Calu3 (cell line): ENCODE measurements at regions not wholly inside any gene's neighbourhood (a gene's known extent, or its start where the extent isn't known, plus 50 kb on each side); places are given as distances from the start of the nearest gene placed in this dataset.

Experiments
- BruUV-seq: library from RNA; stranded (reverse); fragments of 400-500 nt; replicated peaks from 2 replicates; lab custom pipeline; 2021; lab: Mats Ljungman, UMichigan
- CTCF ChIA-PET: fragments of 300-600 bp; sonication (Branson Sonifier 250); formaldehyde crosslinking; loops from one replicate; lab custom pipeline; 2022; ENCODE audit warnings: antibody characterized with exemption; lab: Charles Lee
- DNase-seq: peaks from one replicate; pipeline ENCODE4 v3.0.0; 2022
- H3K27ac Mint-ChIP-seq: one replicate; pipeline ENCODE4 v1.8.0; 2022; ENCODE audit warnings: mixed read lengths; ENCODE audit not compliant: unreplicated experiment
- H3K27me3 Mint-ChIP-seq: one replicate; pipeline ENCODE4 v1.8.0; 2022; ENCODE audit warnings: mixed read lengths; ENCODE audit not compliant: unreplicated experiment
- H3K36me3 Mint-ChIP-seq: one replicate; pipeline ENCODE4 v1.8.0; 2022; ENCODE audit warnings: mild to moderate bottlenecking, moderate library complexity, mixed read lengths; ENCODE audit not compliant: insufficient read depth, unreplicated experiment
- H3K4me1 Mint-ChIP-seq: one replicate; pipeline ENCODE4 v1.8.0; 2022; ENCODE audit warnings: mild to moderate bottlenecking, low read depth, mixed read lengths; ENCODE audit not compliant: unreplicated experiment
- H3K4me3 Mint-ChIP-seq: one replicate; pipeline ENCODE4 v1.8.0; 2022; ENCODE audit warnings: mild to moderate bottlenecking, low read depth, moderate library complexity, mixed read lengths; ENCODE audit not compliant: unreplicated experiment
- H3K9me3 Mint-ChIP-seq: one replicate; pipeline ENCODE4 v1.8.0; 2022; ENCODE audit warnings: low read depth, mixed read lengths; ENCODE audit not compliant: unreplicated experiment
- intact Hi-C: fragments of 100-400 bp; cut with micrococcal nuclease; formaldehyde crosslinking; loops from one replicate; pipeline ENCODE4 v1.10.0; 2022; ENCODE audit not compliant: unreplicated experiment
- TF ChIP-seq, protein P1 (sequence below): fragments of 200-600 bp; IDR thresholded peaks from one replicate; pipeline ENCODE4 v1.8.0; 2022; ENCODE audit warnings: antibody characterized with exemption; ENCODE audit not compliant: unreplicated experiment

DNA sequence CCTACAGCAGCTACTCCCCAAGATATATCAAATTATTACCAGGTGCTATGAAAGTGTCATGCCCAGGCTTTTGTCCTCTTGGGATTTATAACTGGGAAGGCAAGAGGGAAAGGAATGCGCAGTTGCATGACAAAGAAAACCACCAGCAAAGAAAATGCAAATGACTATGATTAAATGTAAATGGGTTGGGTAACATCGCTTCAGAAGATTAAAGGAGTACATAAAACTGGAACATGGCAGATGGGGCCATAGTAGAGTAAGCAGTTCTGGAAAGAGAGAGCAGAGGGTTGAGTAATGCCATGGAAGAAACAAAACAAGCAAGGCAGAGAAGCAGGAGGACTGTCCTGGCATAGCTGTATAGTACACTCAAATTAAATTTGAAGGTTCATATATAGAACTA lies 493.1 kb downstream of the NOVA1 start:
- DNase-seq = no peak
- H3K4me1 Mint-ChIP-seq = no peaks in the 10 kb centered on the region
- H3K9me3 Mint-ChIP-seq = peaks cover 14% of the 10 kb centered on the region
- H3K36me3 Mint-ChIP-seq = no peaks in the 10 kb centered on the region
- H3K27ac Mint-ChIP-seq = no peak overlapping the region
- TF ChIP-seq, protein P1, sequence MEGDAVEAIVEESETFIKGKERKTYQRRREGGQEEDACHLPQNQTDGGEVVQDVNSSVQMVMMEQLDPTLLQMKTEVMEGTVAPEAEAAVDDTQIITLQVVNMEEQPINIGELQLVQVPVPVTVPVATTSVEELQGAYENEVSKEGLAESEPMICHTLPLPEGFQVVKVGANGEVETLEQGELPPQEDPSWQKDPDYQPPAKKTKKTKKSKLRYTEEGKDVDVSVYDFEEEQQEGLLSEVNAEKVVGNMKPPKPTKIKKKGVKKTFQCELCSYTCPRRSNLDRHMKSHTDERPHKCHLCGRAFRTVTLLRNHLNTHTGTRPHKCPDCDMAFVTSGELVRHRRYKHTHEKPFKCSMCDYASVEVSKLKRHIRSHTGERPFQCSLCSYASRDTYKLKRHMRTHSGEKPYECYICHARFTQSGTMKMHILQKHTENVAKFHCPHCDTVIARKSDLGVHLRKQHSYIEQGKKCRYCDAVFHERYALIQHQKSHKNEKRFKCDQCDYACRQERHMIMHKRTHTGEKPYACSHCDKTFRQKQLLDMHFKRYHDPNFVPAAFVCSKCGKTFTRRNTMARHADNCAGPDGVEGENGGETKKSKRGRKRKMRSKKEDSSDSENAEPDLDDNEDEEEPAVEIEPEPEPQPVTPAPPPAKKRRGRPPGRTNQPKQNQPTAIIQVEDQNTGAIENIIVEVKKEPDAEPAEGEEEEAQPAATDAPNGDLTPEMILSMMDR = no peak
- H3K27me3 Mint-ChIP-seq = no peaks in the 10 kb centered on the region
- BruUV-seq = no TSS peak
- intact Hi-C loops = no loop called here
- CTCF ChIA-PET = interaction anchor here (0.6 kb wide), 1 partner anchor 846 kb away, joined by 3 read pairs; no protein-coding TSS in a partner anchor
- H3K4me3 Mint-ChIP-seq = no peak overlapping the region

DNA sequence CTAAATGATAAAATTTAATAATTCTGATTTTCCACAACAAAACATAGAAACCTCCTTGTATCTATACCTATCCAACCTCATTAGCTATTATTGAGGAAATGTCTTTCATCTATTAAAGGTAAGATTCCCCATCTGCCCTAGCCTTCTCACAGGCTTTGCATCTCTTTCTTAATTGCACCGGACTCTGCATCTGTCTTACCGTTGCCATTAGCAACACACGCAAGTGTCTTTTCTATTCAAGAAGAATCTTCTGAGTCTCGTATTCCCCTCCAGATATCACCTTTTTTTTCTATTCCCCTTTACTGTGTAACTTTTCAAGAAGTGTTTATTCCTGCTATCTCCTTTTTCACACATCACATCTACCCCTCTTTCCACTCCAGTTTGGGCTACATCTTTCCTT lies 500.0 kb downstream of the NOVA1 start:
- intact Hi-C loops = no loop called here
- no peak for DNase-seq

DNA sequence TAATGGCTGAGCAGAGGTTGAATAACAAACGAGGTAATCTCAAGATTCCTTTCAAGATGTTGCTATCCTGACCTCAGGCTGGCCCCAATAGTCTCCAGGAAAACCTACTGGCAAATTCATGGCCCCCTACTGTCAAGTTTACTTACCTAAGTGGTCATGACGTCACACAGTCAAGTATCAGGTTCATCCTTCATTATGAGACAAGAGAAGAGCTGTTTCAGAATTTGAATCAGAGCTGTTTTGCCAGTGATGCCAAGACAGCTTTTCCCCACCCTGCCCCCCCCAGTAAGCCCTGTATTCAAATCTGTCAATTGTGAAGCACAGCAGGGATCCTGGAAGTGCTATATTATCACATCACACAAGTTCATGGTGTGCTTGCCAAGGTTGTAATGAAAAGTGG lies 509.6 kb downstream of the NOVA1 start:
- TF ChIP-seq, protein P1 = no peak
- no peak overlapping the region for H3K4me3 Mint-ChIP-seq
- H3K27me3 Mint-ChIP-seq = no peaks in the 10 kb centered on the region

More for the DNA sequence above, 500.0 kb downstream of the NOVA1 start:
- Mint-ChIP-seq H3K4me1 (no peaks in the 10 kb centered on the region), H3K4me3 (no peak overlapping the region), H3K27me3 (no peaks in the 10 kb centered on the region), H3K36me3 (no peaks in the 10 kb centered on the region), H3K9me3 (peaks cover 17% of the 10 kb centered on the region), H3K27ac (no peak overlapping the region)
- no TSS peak for BruUV-seq
- TF ChIP-seq, protein P1 = no peak
- CTCF ChIA-PET = no interaction called here

DNA sequence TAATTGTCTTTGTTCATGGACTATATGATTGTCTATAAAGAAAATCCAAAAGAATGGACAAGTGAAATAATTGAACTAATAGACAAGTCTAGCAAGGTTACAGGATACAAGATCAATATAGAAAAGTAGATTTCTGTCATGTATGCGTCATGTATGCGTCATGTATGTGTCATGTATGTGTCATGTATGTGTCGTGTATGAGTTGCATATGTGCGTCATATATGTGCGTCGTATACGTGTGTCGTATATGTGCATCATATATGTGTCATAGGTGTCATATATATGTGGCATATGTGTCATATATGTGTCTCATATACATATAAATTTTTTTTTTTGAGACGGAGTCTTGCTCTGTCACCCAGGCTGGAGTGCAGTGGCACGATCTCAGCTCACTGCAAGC lies 516.8 kb downstream of the NOVA1 start:
- intact Hi-C loops = no loop called here
- no peaks in the 10 kb centered on the region for H3K4me1 Mint-ChIP-seq
- H3K27ac Mint-ChIP-seq = no peak overlapping the region
- H3K4me3 Mint-ChIP-seq = no peak overlapping the region
- no TSS peak for BruUV-seq
- H3K9me3 Mint-ChIP-seq = peaks cover 9% of the 10 kb centered on the region
- H3K36me3 Mint-ChIP-seq = no peaks in the 10 kb centered on the region
- CTCF ChIA-PET = no interaction called here
- DNase-seq = no peak
- TF ChIP-seq, protein P1 = no peak
- no peaks in the 10 kb centered on the region for H3K27me3 Mint-ChIP-seq

More for the DNA sequence above, 509.6 kb downstream of the NOVA1 start:
- Mint-ChIP-seq H3K4me1 (no peaks in the 10 kb centered on the region), H3K9me3 (peaks cover 8% of the 10 kb centered on the region), H3K27ac (no peak overlapping the region), H3K36me3 (no peaks in the 10 kb centered on the region)
- DNase-seq = no peak
- BruUV-seq = no TSS peak
- CTCF ChIA-PET = no interaction called here
- intact Hi-C loops = no loop called here
